ENCODE measurements at regions not wholly inside any gene's neighbourhood (a gene's known extent, or its start where the extent isn't known, plus 50 kb on each side); places are given as distances from the start of the nearest gene placed in this dataset.

- ChIA-PET POLR2A (ENCODE audit: low non-redundant PET) (no interaction called here), CTCF (no interaction called here)
- Histone ChIP-seq H3K9me3 (ENCODE audit: low read depth, low read length, poor library complexity, severe bottlenecking) (no peaks in the 10 kb centered on the region), H3K36me3 (ENCODE audit: insufficient read depth, low read length, poor library complexity, severe bottlenecking) (no peaks in the 10 kb centered on the region), H3K4me1 (ENCODE audit: insufficient read depth, low read length, poor library complexity, severe bottlenecking) (peaks cover 5% of the 10 kb centered on the region), H3K27ac (ENCODE audit: low read depth, low read length, poor library complexity, severe bottlenecking) (no peak overlapping the region), H3K4me3 (ENCODE audit: low read depth, low read length, poor library complexity, severe bottlenecking) (no peak overlapping the region), H3K27me3 (replicated peaks; ENCODE audit: insufficient read depth, low read depth, low read length, poor library complexity) (no peaks in the 10 kb centered on the region)
- no TSS peak for BruUV-seq (replicated peaks)
- TF ChIP-seq EZH2 (IDR thresholded peaks at IDR 0.05; ENCODE audit: borderline replicate concordance, low read depth, low read length, poor library complexity, severe bottlenecking) (no peak), CTCF (conservative IDR thresholded peaks at IDR 0.05; ENCODE audit: low read depth, low read length) (no peak)
- intact Hi-C loops (cut with micrococcal nuclease; ENCODE audit: unreplicated experiment), result loop anchor here (10.0 kb wide), 1 partner anchor 1023 kb away; no protein-coding TSS in a partner anchor
- no peak for DNase-seq (ENCODE audit: low spot score)
These were observed 136.1 kb upstream of the ANKH start for GRCh38 chr5:15007646-15008045.

- H3K36me3 ChIP-seq (ENCODE audit: insufficient read depth, low read length, poor library complexity, severe bottlenecking), result no peaks in the 10 kb centered on the region
- DNase-seq (ENCODE audit: low spot score), result no peak
- BruUV-seq (replicated peaks), result no TSS peak
- no peak overlapping the region for H3K4me3 ChIP-seq (ENCODE audit: low read depth, low read length, poor library complexity, severe bottlenecking)
- H3K4me1 ChIP-seq (ENCODE audit: insufficient read depth, low read length, poor library complexity, severe bottlenecking), result peaks cover 5% of the 10 kb centered on the region
- intact Hi-C loops (cut with micrococcal nuclease; ENCODE audit: unreplicated experiment), result loop anchor here (5.0 to 10.0 kb wide), 3 partner anchors 57 to 1020 kb away; partner anchors contain the start of gene ANKH
- CTCF ChIA-PET, result interaction anchor here (1.1 kb wide), 1 partner anchor 319 kb away, joined by 6 read pairs; no protein-coding TSS in a partner anchor
- H3K27ac ChIP-seq (ENCODE audit: low read depth, low read length, poor library complexity, severe bottlenecking), result no peak overlapping the region
- H3K9me3 ChIP-seq (ENCODE audit: low read depth, low read length, poor library complexity, severe bottlenecking), result no peaks in the 10 kb centered on the region
- H3K27me3 ChIP-seq (replicated peaks; ENCODE audit: insufficient read depth, low read depth, low read length, poor library complexity), result peaks cover 10% of the 10 kb centered on the region
- POLR2A ChIA-PET (ENCODE audit: low non-redundant PET), result interaction anchor here (0.9 kb wide), 1 partner anchor 1017 kb away, joined by 7 read pairs; no protein-coding TSS in a partner anchor
- no peak for TF ChIP-seq EZH2 (IDR thresholded peaks at IDR 0.05; ENCODE audit: borderline replicate concordance, low read depth, low read length, poor library complexity, severe bottlenecking)
- TF ChIP-seq CTCF (conservative IDR thresholded peaks at IDR 0.05; ENCODE audit: low read depth, low read length), result no peak
These were observed 132.9 kb upstream of the ANKH start for GRCh38 chr5:15004506-15004905.

- Histone ChIP-seq H3K4me1 (ENCODE audit: insufficient read depth, low read length, poor library complexity, severe bottlenecking) (no peaks in the 10 kb centered on the region), H3K27me3 (replicated peaks; ENCODE audit: insufficient read depth, low read depth, low read length, poor library complexity) (peaks cover 16% of the 10 kb centered on the region), H3K36me3 (ENCODE audit: insufficient read depth, low read length, poor library complexity, severe bottlenecking) (no peaks in the 10 kb centered on the region), H3K27ac (ENCODE audit: low read depth, low read length, poor library complexity, severe bottlenecking) (no peak overlapping the region), H3K9me3 (ENCODE audit: low read depth, low read length, poor library complexity, severe bottlenecking) (no peaks in the 10 kb centered on the region), H3K4me3 (ENCODE audit: low read depth, low read length, poor library complexity, severe bottlenecking) (no peak overlapping the region)
- intact Hi-C loops (cut with micrococcal nuclease; ENCODE audit: unreplicated experiment), result loop anchor here (1.0 to 10.0 kb wide), 5 partner anchors 56 to 1019 kb away; partner anchors contain the start of gene ANKH
- DNase-seq (ENCODE audit: low spot score), result peak; percentile 79
- TF ChIP-seq CTCF (conservative IDR thresholded peaks at IDR 0.05; ENCODE audit: low read depth, low read length) (peak; percentile 85), EZH2 (IDR thresholded peaks at IDR 0.05; ENCODE audit: borderline replicate concordance, low read depth, low read length, poor library complexity, severe bottlenecking) (no peak)
- ChIA-PET POLR2A (ENCODE audit: low non-redundant PET) (no interaction called here), CTCF (interaction anchor here (0.6 to 1.2 kb wide), 3 partner anchors 11 to 279 kb away, joined by 3 to 6 read pairs (median 3); no protein-coding TSS in a partner anchor)
- BruUV-seq (replicated peaks), result no TSS peak
These were observed 131.9 kb upstream of the ANKH start for GRCh38 chr5:15003511-15003920.
